ENCODE measurements at regions not wholly inside any gene's neighbourhood (a gene's known extent, or its start where the extent isn't known, plus 50 kb on each side); places are given as distances from the start of the nearest gene placed in this dataset.

- Histone ChIP-seq H3K36me3 (replicated peaks in 1 of 2) (no peaks in the 10 kb centered on the region), H3K4me1 (replicated peaks in 1 of 2) (no peaks in the 10 kb centered on the region), H3K9me3 (replicated peaks in 1 of 3) (no peaks in the 10 kb centered on the region), H3K4me3 (no peak overlapping the region), H3K27me3 (no peaks in the 10 kb centered on the region), H3K27ac (no peak overlapping the region)
- no peak for DNase-seq
- no peak for TF ChIP-seq CTCF (IDR thresholded peaks at IDR 0.05)
- intact Hi-C loops (cut with DNase I) = no loop called here
- 72 to 83% (median 75%) methylated on average over 1 of the region's 1 CpG for WGBS, 4 donors
Observed at GRCh38 chr4:33357121-33357520, 2637.0 kb downstream of the PCDH7 start.

GRCh38 chr4:33369446-33369845 is 2649.3 kb downstream of the PCDH7 start:
- no peak overlapping the region for H3K4me3 ChIP-seq
- 48 to 64% (median 61%) methylated on average over 3 of the region's 3 CpGs for WGBS, 4 donors
- intact Hi-C loops (cut with DNase I) = no loop called here
- TF ChIP-seq POLR2A (IDR thresholded peaks at IDR 0.05) = no peak
- DNase-seq = no peak
- H3K9me3 ChIP-seq (replicated peaks in 1 of 3) = no peaks in the 10 kb centered on the region
- H3K27ac ChIP-seq = no peak overlapping the region
- H3K4me1 ChIP-seq (replicated peaks in 1 of 2) = no peaks in the 10 kb centered on the region
- no peaks in the 10 kb centered on the region for H3K27me3 ChIP-seq
- H3K36me3 ChIP-seq (replicated peaks in 1 of 2) = no peaks in the 10 kb centered on the region

GRCh38 chr4:33381816-33382215 is 2661.6 kb downstream of the PCDH7 start:
- Histone ChIP-seq H3K27ac (no peak overlapping the region), H3K9me3 (replicated peaks in 1 of 3) (peaks cover 0 to 7% (median 0%) of the 10 kb centered on the region in 3 donors), H3K27me3 (no peaks in the 10 kb centered on the region), H3K36me3 (replicated peaks in 1 of 2) (no peaks in the 10 kb centered on the region), H3K4me3 (no peak overlapping the region), H3K4me1 (replicated peaks in 1 of 2) (no peaks in the 10 kb centered on the region)
- DNase-seq = no peak
- 76 to 86% (median 82%) methylated on average over 4 of the region's 4 CpGs for WGBS, 4 donors
- intact Hi-C loops (cut with DNase I) = no loop called here
- TF ChIP-seq CTCF (IDR thresholded peaks at IDR 0.05) (no peak), POLR2A (IDR thresholded peaks at IDR 0.05) (no peak)

- no peaks in the 10 kb centered on the region for H3K4me1 ChIP-seq (replicated peaks in 1 of 2)
- H3K27me3 ChIP-seq = no peaks in the 10 kb centered on the region
- no peak overlapping the region for H3K27ac ChIP-seq
- no peak overlapping the region for H3K4me3 ChIP-seq
- intact Hi-C loops (cut with DNase I) = no loop called here
- no peak for DNase-seq
- H3K36me3 ChIP-seq (replicated peaks in 1 of 2) = no peaks in the 10 kb centered on the region
- TF ChIP-seq CTCF (IDR thresholded peaks at IDR 0.05) (no peak), POLR2A (IDR thresholded peaks at IDR 0.05) (no peak)
- peaks cover 0 to 7% (median 0%) of the 10 kb centered on the region in 3 donors for H3K9me3 ChIP-seq (replicated peaks in 1 of 3)
Observed at GRCh38 chr4:33386764-33387163, 2666.6 kb downstream of the PCDH7 start.

GRCh38 chr4:33390976-33391375 is 2670.8 kb downstream of the PCDH7 start:
- intact Hi-C loops (cut with DNase I) = no loop called here
- no peaks in the 10 kb centered on the region for H3K4me1 ChIP-seq (replicated peaks in 1 of 2)
- H3K27me3 ChIP-seq = no peaks in the 10 kb centered on the region
- WGBS, 4 donors = 72 to 73% (median 73%) methylated on average over 3 of the region's 3 CpGs
- TF ChIP-seq CTCF (IDR thresholded peaks at IDR 0.05) (no peak), POLR2A (IDR thresholded peaks at IDR 0.05) (no peak)
- DNase-seq = no peak
- no peak overlapping the region for H3K4me3 ChIP-seq
- H3K36me3 ChIP-seq (replicated peaks in 1 of 2) = no peaks in the 10 kb centered on the region
- H3K9me3 ChIP-seq (replicated peaks in 1 of 3) = no peaks in the 10 kb centered on the region
- H3K27ac ChIP-seq = no peak overlapping the region

All from adrenal gland (tissue), 9 donors.